ENCODE measurements at regions not wholly inside any gene's neighbourhood (a gene's known extent, or its start where the extent isn't known, plus 50 kb on each side); places are given as distances from the start of the nearest gene placed in this dataset.

- H3K4me1 Mint-ChIP-seq (ENCODE audit: low read depth, unreplicated experiment) = no peaks in the 10 kb centered on the region
- no peaks in the 10 kb centered on the region for H3K9me3 Mint-ChIP-seq (ENCODE audit: low read depth, unreplicated experiment)
- no peak for TF ChIP-seq CTCF (IDR thresholded peaks at IDR 0.05; ENCODE audit: unreplicated experiment)
- H3K27ac Mint-ChIP-seq (ENCODE audit: unreplicated experiment) = no peak overlapping the region
- intact Hi-C loops (cut with micrococcal nuclease; ENCODE audit: unreplicated experiment) = no loop called here
- no peak overlapping the region for H3K4me3 Mint-ChIP-seq (ENCODE audit: low read depth, unreplicated experiment)
- H3K36me3 Mint-ChIP-seq (ENCODE audit: insufficient read depth, unreplicated experiment) = no peaks in the 10 kb centered on the region
- CTCF ChIA-PET = interaction anchor here (1.5 kb wide), 1 partner anchor 11 kb away, joined by 4 read pairs; no protein-coding TSS in a partner anchor
- no peak for DNase-seq
- BruUV-seq (replicated peaks) = no TSS peak
- H3K27me3 Mint-ChIP-seq (ENCODE audit: unreplicated experiment) = no peaks in the 10 kb centered on the region
Measured at GRCh38 chr4:170979736-170980135, 833.5 kb upstream of the GALNTL6 start.

DNA sequence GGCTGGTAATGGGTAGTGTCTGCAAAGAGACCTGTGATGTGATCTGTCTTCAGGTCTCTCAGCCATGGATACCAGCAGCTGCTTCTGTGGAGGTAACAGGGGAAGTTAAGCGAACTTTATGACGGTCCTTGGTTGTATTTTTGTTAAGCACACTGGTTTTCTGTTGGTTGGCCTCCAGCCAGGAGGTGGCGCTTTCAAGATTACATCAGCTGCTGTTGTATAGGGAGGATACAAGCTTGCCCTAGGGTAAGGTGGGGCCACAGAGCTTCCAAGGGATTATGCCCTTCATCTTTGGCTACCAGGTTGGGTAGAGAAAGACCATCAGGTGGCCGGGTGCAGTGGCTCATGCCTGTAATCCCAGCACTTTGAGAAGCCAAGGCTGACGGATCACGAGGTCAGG lies 834.2 kb upstream of the GALNTL6 start:
- H3K4me1 Mint-ChIP-seq (ENCODE audit: low read depth, unreplicated experiment) = no peaks in the 10 kb centered on the region
- no peaks in the 10 kb centered on the region for H3K9me3 Mint-ChIP-seq (ENCODE audit: low read depth, unreplicated experiment)
- no peak overlapping the region for H3K4me3 Mint-ChIP-seq (ENCODE audit: low read depth, unreplicated experiment)
- no peak for DNase-seq
- no peak overlapping the region for H3K27ac Mint-ChIP-seq (ENCODE audit: unreplicated experiment)
- no TSS peak for BruUV-seq (replicated peaks)
- intact Hi-C loops (cut with micrococcal nuclease; ENCODE audit: unreplicated experiment) = no loop called here
- no peaks in the 10 kb centered on the region for H3K27me3 Mint-ChIP-seq (ENCODE audit: unreplicated experiment)
- TF ChIP-seq CTCF (IDR thresholded peaks at IDR 0.05; ENCODE audit: unreplicated experiment) = no peak
- CTCF ChIA-PET = interaction anchor here (1.5 kb wide), 1 partner anchor 12 kb away, joined by 4 read pairs; no protein-coding TSS in a partner anchor
- no peaks in the 10 kb centered on the region for H3K36me3 Mint-ChIP-seq (ENCODE audit: insufficient read depth, unreplicated experiment)

DNA sequence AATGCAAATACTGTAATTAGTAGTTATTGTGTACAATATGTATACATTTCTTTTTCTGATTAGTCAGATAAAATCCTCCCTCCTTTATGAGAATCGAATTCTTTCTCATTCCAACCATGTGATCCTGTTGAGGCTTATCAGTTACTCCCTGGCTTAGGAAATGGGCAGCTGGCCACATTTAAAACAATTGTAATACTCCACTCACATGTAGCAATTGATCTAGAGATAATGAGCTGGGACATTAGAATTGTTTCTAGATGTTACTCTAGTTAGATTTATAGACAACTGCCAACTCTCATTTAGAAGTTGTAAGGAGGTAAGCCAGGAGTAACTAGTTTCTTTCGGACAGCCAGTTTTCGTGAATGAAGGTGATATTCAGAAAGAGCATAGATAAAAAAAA lies 859.3 kb upstream of the AADAT start:
- intact Hi-C loops (cut with micrococcal nuclease; ENCODE audit: unreplicated experiment) = no loop called here

GRCh38 chr4:170940043-170940724 lies 850.4 kb upstream of the AADAT start:
- H3K27ac Mint-ChIP-seq (ENCODE audit: unreplicated experiment) = no peak overlapping the region
- no peak for TF ChIP-seq CTCF (IDR thresholded peaks at IDR 0.05; ENCODE audit: unreplicated experiment)
- intact Hi-C loops (cut with micrococcal nuclease; ENCODE audit: unreplicated experiment) = no loop called here
- H3K36me3 Mint-ChIP-seq (ENCODE audit: insufficient read depth, unreplicated experiment) = no peaks in the 10 kb centered on the region
- no peaks in the 10 kb centered on the region for H3K4me1 Mint-ChIP-seq (ENCODE audit: low read depth, unreplicated experiment)
- H3K9me3 Mint-ChIP-seq (ENCODE audit: low read depth, unreplicated experiment) = no peaks in the 10 kb centered on the region
- H3K4me3 Mint-ChIP-seq (ENCODE audit: low read depth, unreplicated experiment) = no peak overlapping the region
- no TSS peak for BruUV-seq (replicated peaks)
- H3K27me3 Mint-ChIP-seq (ENCODE audit: unreplicated experiment) = no peaks in the 10 kb centered on the region
- CTCF ChIA-PET = no interaction called here
- no peak for DNase-seq

More for the DNA sequence above, 859.3 kb upstream of the AADAT start:
- H3K9me3 Mint-ChIP-seq (ENCODE audit: low read depth, unreplicated experiment) = no peaks in the 10 kb centered on the region
- no peak overlapping the region for H3K4me3 Mint-ChIP-seq (ENCODE audit: low read depth, unreplicated experiment)
- no peaks in the 10 kb centered on the region for H3K36me3 Mint-ChIP-seq (ENCODE audit: insufficient read depth, unreplicated experiment)
- no peaks in the 10 kb centered on the region for H3K27me3 Mint-ChIP-seq (ENCODE audit: unreplicated experiment)
- no peak overlapping the region for H3K27ac Mint-ChIP-seq (ENCODE audit: unreplicated experiment)
- CTCF ChIA-PET = no interaction called here
- TF ChIP-seq CTCF (IDR thresholded peaks at IDR 0.05; ENCODE audit: unreplicated experiment) = no peak
- DNase-seq = no peak
- BruUV-seq (replicated peaks) = no TSS peak
- H3K4me1 Mint-ChIP-seq (ENCODE audit: low read depth, unreplicated experiment) = no peaks in the 10 kb centered on the region
